ENCODE measurements at regions not wholly inside any gene's neighbourhood (a gene's known extent, or its start where the extent isn't known, plus 50 kb on each side); places are given as distances from the start of the nearest gene placed in this dataset.
"Not testable (repeated sequence)": the region's sequence is repeated elsewhere in the genome, so short reads cannot be mapped to it uniquely, and the experiment has no call there.

GRCh38 chr15:22529200-22529599 is 70.5 kb downstream of the GOLGA6L22 start:
- not testable (repeated sequence) for TF ChIP-seq CSDC2 (CRISPR knock-in tag; IDR thresholded peaks at IDR 0.05); ZC3H10 (CRISPR knock-in tag; IDR thresholded peaks at IDR 0.05); RARB (CRISPR knock-in tag; IDR thresholded peaks at IDR 0.05); ZNF565 (CRISPR knock-in tag; conservative IDR thresholded peaks at IDR 0.05; ENCODE audit: low read depth)

All from SK-N-SH treated with all-trans-retinoic acid at 6 μM for 48 hours (cell line).